ENCODE measurements at regions not wholly inside any gene's neighbourhood (a gene's known extent, or its start where the extent isn't known, plus 50 kb on each side); places are given as distances from the start of the nearest gene placed in this dataset.

DNA sequence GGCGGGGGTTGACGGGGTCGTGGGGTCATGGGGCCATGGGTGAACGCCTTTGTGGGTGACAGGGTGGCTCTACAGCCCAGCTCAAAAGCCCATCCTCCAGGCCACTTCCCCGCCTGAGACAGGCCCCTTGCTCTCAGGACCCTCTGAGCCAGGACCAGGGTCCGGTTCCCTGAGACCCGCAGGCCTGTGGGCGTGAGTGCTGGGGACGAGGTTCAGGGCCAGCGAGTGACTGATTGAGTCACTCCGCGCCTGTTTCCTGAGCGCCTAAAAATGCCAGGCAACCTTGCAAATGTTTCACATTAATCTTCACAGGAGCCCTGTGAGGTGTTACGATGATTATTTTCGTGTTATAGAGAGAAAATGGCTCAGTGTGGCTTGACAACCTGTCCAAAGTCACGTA lies 97.8 kb downstream of the ZNF674 start:
- peak overlapping the region; percentile 45; the same call in 1 of the 2 replicates for H3K27ac ChIP-seq (ENCODE audit: low read depth, low read length)
- H3K9me3 ChIP-seq (ENCODE audit: insufficient read depth, low read depth, low read length) = no peaks in the 10 kb centered on the region
- H3K9ac ChIP-seq (ENCODE audit: low read depth, low read length) = peak overlapping the region; percentile 65
- H3K4me3 ChIP-seq (ENCODE audit: low read length) = peak overlapping the region; percentile 79
- WGBS = 2% methylated on average over 13 of the region's 16 CpGs
- no peaks in the 10 kb centered on the region for H3K27me3 ChIP-seq (ENCODE audit: insufficient read depth, low read length)
- H3K4me1 ChIP-seq (ENCODE audit: insufficient read depth, low read length) = peaks cover 5% of the 10 kb centered on the region; the same call in 1 of the 2 replicates
- peaks cover 24% of the 10 kb centered on the region for H3K36me3 ChIP-seq (ENCODE audit: insufficient read depth, low read length)

DNA sequence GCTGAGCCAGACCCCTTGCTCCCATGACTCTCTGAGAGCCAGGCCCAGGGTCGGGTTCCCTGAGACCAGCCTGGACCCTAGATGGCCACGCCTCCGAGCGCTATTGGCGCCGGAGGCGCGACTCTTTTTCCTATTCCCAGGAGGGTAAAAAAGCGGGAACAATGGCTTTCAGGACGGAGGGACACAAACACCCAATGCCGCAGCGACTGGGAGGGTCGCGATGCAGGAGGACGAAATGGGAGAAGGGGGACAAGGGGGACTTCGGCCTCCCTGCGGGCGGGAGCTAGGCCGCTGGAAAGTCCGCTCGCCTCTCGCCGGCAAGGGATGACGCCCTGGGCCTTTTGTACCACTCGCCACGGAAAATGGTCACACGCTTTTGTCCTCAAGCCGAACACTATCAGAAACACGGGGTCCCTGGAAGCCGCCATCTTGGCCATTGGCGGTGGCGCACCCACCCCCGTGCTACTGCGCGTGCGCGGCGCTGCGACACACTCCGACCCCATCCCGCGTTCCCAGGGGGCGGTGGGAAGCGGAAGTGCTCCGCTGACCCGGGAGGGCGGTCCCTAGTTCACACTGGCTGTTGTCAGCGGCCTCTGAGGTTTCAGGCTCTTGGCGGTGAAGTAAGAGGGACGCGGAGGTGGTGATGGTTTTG lies 98.4 kb downstream of the ZNF674 start:
- Histone ChIP-seq H3K9me3 (ENCODE audit: insufficient read depth, low read depth, low read length) (no peaks in the 10 kb centered on the region), H3K27ac (ENCODE audit: low read depth, low read length) (peak overlapping the region; percentile 96), H3K4me1 (ENCODE audit: insufficient read depth, low read length) (peaks cover 5% of the 10 kb centered on the region; the same call in 1 of the 2 replicates), H3K36me3 (ENCODE audit: insufficient read depth, low read length) (peaks cover 21% of the 10 kb centered on the region), H3K9ac (ENCODE audit: low read depth, low read length) (peak overlapping the region; percentile 93), H3K27me3 (ENCODE audit: insufficient read depth, low read length) (no peaks in the 10 kb centered on the region), H3K4me3 (ENCODE audit: low read length) (peak overlapping the region; percentile 79)
- WGBS = under 1% methylated on average over 51 of the region's 51 CpGs

GRCh38 chrX:46444011-46444410 lies 101.2 kb downstream of the ZNF674 start:
- Histone ChIP-seq H3K9me3 (ENCODE audit: insufficient read depth, low read depth, low read length) (no peaks in the 10 kb centered on the region), H3K27me3 (ENCODE audit: insufficient read depth, low read length) (no peaks in the 10 kb centered on the region), H3K9ac (ENCODE audit: low read depth, low read length) (no peak overlapping the region), H3K36me3 (ENCODE audit: insufficient read depth, low read length) (peaks cover 3% of the 10 kb centered on the region; the same call in 1 of the 2 replicates), H3K27ac (ENCODE audit: low read depth, low read length) (no peak overlapping the region), H3K4me3 (ENCODE audit: low read length) (no peak overlapping the region), H3K4me1 (ENCODE audit: insufficient read depth, low read length) (peaks cover 5% of the 10 kb centered on the region; the same call in 1 of the 2 replicates)

- no peaks in the 10 kb centered on the region for H3K9me3 ChIP-seq (ENCODE audit: insufficient read depth, low read depth, low read length)
- H3K27me3 ChIP-seq (ENCODE audit: insufficient read depth, low read length) = no peaks in the 10 kb centered on the region
- no peaks in the 10 kb centered on the region for H3K4me1 ChIP-seq (ENCODE audit: insufficient read depth, low read length)
- no peak overlapping the region for H3K4me3 ChIP-seq (ENCODE audit: low read length)
- H3K36me3 ChIP-seq (ENCODE audit: insufficient read depth, low read length) = no peaks in the 10 kb centered on the region
- H3K27ac ChIP-seq (ENCODE audit: low read depth, low read length) = no peak overlapping the region
- no peak overlapping the region for H3K9ac ChIP-seq (ENCODE audit: low read depth, low read length)
Measured at GRCh38 chrX:46436744-46437143, 108.5 kb downstream of the ZNF674 start.

- no peaks in the 10 kb centered on the region for H3K27me3 ChIP-seq (ENCODE audit: insufficient read depth, low read length)
- no peaks in the 10 kb centered on the region for H3K36me3 ChIP-seq (ENCODE audit: insufficient read depth, low read length)
- no peak overlapping the region for H3K9ac ChIP-seq (ENCODE audit: low read depth, low read length)
- no peak overlapping the region for H3K4me3 ChIP-seq (ENCODE audit: low read length)
- no peaks in the 10 kb centered on the region for H3K4me1 ChIP-seq (ENCODE audit: insufficient read depth, low read length)
- no peaks in the 10 kb centered on the region for H3K9me3 ChIP-seq (ENCODE audit: insufficient read depth, low read depth, low read length)
- 98% methylated on average over 2 of the region's 2 CpGs for WGBS
- H3K27ac ChIP-seq (ENCODE audit: low read depth, low read length) = no peak overlapping the region
Measured at GRCh38 chrX:46433892-46434291, 111.3 kb downstream of the ZNF674 start.

DNA sequence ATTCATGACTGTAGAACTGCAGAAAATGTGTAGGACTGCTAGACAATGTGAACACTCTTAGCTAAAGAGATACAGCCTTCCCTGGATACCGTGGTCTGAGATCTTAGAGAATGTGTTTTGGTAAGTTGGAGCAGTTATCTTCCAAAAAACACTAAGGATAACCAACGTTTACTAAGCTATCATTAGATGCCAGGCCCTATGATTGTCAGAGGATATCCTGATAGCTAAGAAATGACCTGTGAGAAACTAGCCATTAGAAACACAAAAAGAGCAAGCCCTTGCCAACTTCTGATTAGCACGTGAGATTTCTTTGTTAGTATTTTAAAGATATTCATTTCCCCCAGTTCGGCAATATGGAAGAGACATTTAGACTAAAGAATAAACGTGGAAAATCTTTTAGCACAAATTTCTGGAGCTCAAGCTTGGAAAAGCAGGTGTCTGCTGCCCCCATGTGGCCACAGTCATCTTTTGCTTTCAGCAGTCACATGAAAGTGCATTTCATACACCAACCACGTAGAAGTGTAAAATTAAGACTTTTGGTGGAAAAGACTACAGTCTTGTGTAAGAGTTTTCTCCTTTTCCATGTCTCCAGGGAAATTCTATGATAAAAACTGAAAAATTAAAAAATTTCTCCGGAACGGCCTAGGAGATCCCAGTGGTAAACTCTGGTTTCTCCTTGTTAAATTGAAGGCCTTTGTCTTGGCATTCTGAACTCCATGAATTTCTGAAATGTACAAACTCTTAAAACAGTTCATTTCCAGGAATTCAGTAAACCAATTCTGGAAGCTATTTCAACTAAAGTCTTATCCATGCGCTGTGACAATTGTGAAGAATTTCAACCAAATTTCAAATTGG lies 136.4 kb downstream of the ZNF674 start:
- 45% methylated on average over 7 of the region's 9 CpGs for WGBS
- Histone ChIP-seq H3K27me3 (ENCODE audit: insufficient read depth, low read length) (no peaks in the 10 kb centered on the region), H3K36me3 (ENCODE audit: insufficient read depth, low read length) (no peaks in the 10 kb centered on the region), H3K4me1 (ENCODE audit: insufficient read depth, low read length) (no peaks in the 10 kb centered on the region), H3K9me3 (ENCODE audit: insufficient read depth, low read depth, low read length) (no peaks in the 10 kb centered on the region), H3K27ac (ENCODE audit: low read depth, low read length) (no peak overlapping the region), H3K4me3 (ENCODE audit: low read length) (no peak overlapping the region), H3K9ac (ENCODE audit: low read depth, low read length) (no peak overlapping the region)

- no peaks in the 10 kb centered on the region for H3K9me3 ChIP-seq (ENCODE audit: insufficient read depth, low read depth, low read length)
- H3K27ac ChIP-seq (ENCODE audit: low read depth, low read length) = no peak overlapping the region
- no peaks in the 10 kb centered on the region for H3K36me3 ChIP-seq (ENCODE audit: insufficient read depth, low read length)
- H3K4me1 ChIP-seq (ENCODE audit: insufficient read depth, low read length) = no peaks in the 10 kb centered on the region
- no peak overlapping the region for H3K9ac ChIP-seq (ENCODE audit: low read depth, low read length)
- H3K27me3 ChIP-seq (ENCODE audit: insufficient read depth, low read length) = no peaks in the 10 kb centered on the region
- WGBS = 86% methylated on average over 2 of the region's 2 CpGs
- H3K4me3 ChIP-seq (ENCODE audit: low read length) = no peak overlapping the region
Measured at GRCh38 chrX:46407753-46408130, 137.5 kb downstream of the ZNF674 start.

GRCh38 chrX:46407036-46407752 lies 138.0 kb downstream of the ZNF674 start:
- H3K4me1 ChIP-seq (ENCODE audit: insufficient read depth, low read length) = no peaks in the 10 kb centered on the region
- WGBS = 93% methylated on average over 4 of the region's 6 CpGs
- no peak overlapping the region for H3K9ac ChIP-seq (ENCODE audit: low read depth, low read length)
- H3K4me3 ChIP-seq (ENCODE audit: low read length) = no peak overlapping the region
- no peaks in the 10 kb centered on the region for H3K36me3 ChIP-seq (ENCODE audit: insufficient read depth, low read length)
- no peaks in the 10 kb centered on the region for H3K9me3 ChIP-seq (ENCODE audit: insufficient read depth, low read depth, low read length)
- H3K27ac ChIP-seq (ENCODE audit: low read depth, low read length) = no peak overlapping the region
- no peaks in the 10 kb centered on the region for H3K27me3 ChIP-seq (ENCODE audit: insufficient read depth, low read length)

- no peak overlapping the region for H3K9ac ChIP-seq (ENCODE audit: low read depth, low read length)
- no peak overlapping the region for H3K27ac ChIP-seq (ENCODE audit: low read depth, low read length)
- no peak overlapping the region for H3K4me3 ChIP-seq (ENCODE audit: low read length)
- 95% methylated on average over 6 of the region's 6 CpGs for WGBS
- H3K9me3 ChIP-seq (ENCODE audit: insufficient read depth, low read depth, low read length) = no peaks in the 10 kb centered on the region
- H3K4me1 ChIP-seq (ENCODE audit: insufficient read depth, low read length) = no peaks in the 10 kb centered on the region
- no peaks in the 10 kb centered on the region for H3K36me3 ChIP-seq (ENCODE audit: insufficient read depth, low read length)
- H3K27me3 ChIP-seq (ENCODE audit: insufficient read depth, low read length) = no peaks in the 10 kb centered on the region
Measured at GRCh38 chrX:46404774-46405173, 140.4 kb downstream of the ZNF674 start.

DNA sequence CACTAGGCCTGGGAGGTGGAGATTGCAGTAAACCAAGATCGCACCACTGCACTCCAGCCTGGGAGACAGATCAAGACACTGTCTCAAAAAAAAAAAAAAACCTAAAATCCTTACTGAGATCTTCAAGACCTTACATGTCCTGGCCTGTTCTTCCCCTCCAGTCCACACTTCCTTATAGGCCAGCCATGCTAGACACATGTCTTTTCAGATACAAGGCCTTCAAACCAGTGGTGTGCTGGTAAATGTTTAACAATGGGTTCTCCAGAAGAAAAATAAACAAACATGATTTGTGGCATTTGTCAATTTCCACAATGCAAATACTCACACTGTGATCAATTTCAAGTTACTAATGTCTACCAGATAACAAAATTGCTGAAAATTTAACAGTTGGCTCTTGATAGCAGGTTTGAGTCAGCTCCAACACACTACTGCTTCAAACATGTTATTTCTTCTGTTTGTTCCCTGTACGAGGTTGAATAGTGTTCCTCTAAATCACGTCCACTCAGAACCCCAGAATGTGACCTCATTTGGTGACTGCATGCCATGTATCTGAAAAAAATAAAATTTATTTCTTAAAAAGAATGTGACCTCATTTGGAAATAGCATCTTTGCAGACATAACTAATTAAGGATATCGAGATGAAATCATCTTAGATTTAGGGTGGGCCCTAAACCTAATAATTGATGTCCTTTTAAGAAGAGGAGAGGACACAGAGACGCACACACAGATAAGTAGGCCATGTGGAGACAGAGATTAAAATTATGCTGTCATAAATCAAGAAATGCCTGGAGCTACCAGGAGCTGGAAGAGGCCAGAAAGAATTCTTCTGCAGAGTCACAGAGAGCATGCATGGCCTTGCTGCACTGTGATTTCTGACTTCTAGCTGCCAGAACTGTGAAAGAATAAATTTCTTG lies 144.4 kb downstream of the ZNF674 start:
- Histone ChIP-seq H3K27me3 (ENCODE audit: insufficient read depth, low read length) (no peaks in the 10 kb centered on the region), H3K4me3 (ENCODE audit: low read length) (no peak overlapping the region), H3K9me3 (ENCODE audit: insufficient read depth, low read depth, low read length) (no peaks in the 10 kb centered on the region), H3K27ac (ENCODE audit: low read depth, low read length) (no peak overlapping the region), H3K4me1 (ENCODE audit: insufficient read depth, low read length) (no peaks in the 10 kb centered on the region), H3K36me3 (ENCODE audit: insufficient read depth, low read length) (no peaks in the 10 kb centered on the region), H3K9ac (ENCODE audit: low read depth, low read length) (no peak overlapping the region)
- 92% methylated on average over 5 of the region's 5 CpGs for WGBS

Data from HUES64 (cell line).